H9 (cell line): ENCODE measurements at regions not wholly inside any gene's neighbourhood (a gene's known extent, or its start where the extent isn't known, plus 50 kb on each side); places are given as distances from the start of the nearest gene placed in this dataset.

Experiments
- DNase-seq: peaks from one replicate; pipeline ENCODE4 v3.0.0-alpha.2; 2017
- H2AFZ ChIP-seq: one replicate; pipeline ENCODE4 v1.6.1; 2013; ENCODE audit warnings: mild to moderate bottlenecking, low read length, control low read depth, moderate library complexity
- H2AK5ac ChIP-seq: 2 replicates; pipeline ENCODE4 v1.6.1; 2013; ENCODE audit warnings: low read length, control low read depth, mixed read lengths; ENCODE audit not compliant: insufficient read length
- H2BK120ac ChIP-seq: one replicate; pipeline ENCODE4 v1.6.1; 2013; ENCODE audit warnings: low read depth, mild to moderate bottlenecking, low read length, control low read depth, inconsistent platforms; ENCODE audit not compliant: poor library complexity, severe bottlenecking
- H2BK12ac ChIP-seq: 2 replicates; pipeline ENCODE4 v1.6.1; 2013; ENCODE audit warnings: low read length, control low read depth, mixed read lengths, low read depth; ENCODE audit not compliant: insufficient read length
- H2BK15ac ChIP-seq: 2 replicates; pipeline ENCODE4 v1.6.1; 2013; ENCODE audit warnings: low read depth, low read length, control low read depth
- H2BK20ac ChIP-seq: one replicate; pipeline ENCODE4 v1.6.1; 2013; ENCODE audit warnings: low read depth, mild to moderate bottlenecking, low read length, control low read depth, inconsistent platforms; ENCODE audit not compliant: poor library complexity, severe bottlenecking
- H2BK5ac ChIP-seq: 2 replicates; pipeline ENCODE4 v1.6.1; 2013; ENCODE audit warnings: low read length, control low read depth, mixed read lengths; ENCODE audit not compliant: insufficient read length
- H3K14ac ChIP-seq: 2 replicates; pipeline ENCODE4 v1.6.1; 2013; ENCODE audit warnings: low read length, control low read depth; ENCODE audit not compliant: insufficient read depth
- H3K18ac ChIP-seq: 2 replicates; pipeline ENCODE4 v1.6.1; 2013; ENCODE audit warnings: low read depth, mild to moderate bottlenecking, mixed read lengths, low read length, control low read depth; ENCODE audit not compliant: insufficient read length
- H3K23ac ChIP-seq: 2 replicates; pipeline ENCODE4 v1.6.1; 2013; ENCODE audit warnings: low read length, control low read depth, mixed read lengths, low read depth; ENCODE audit not compliant: insufficient read length
- H3K23me2 ChIP-seq: 2 replicates; pipeline ENCODE4 v1.6.1; 2013; ENCODE audit warnings: low read depth, mild to moderate bottlenecking, mixed read lengths, low read length, control low read depth; ENCODE audit not compliant: insufficient read length, poor library complexity, severe bottlenecking
- H3K27ac ChIP-seq: 2 replicates; pipeline ENCODE4 v1.5.1; 2013; ENCODE audit warnings: low read length, control low read depth, mixed read lengths, low read depth; ENCODE audit not compliant: insufficient read length
- H3K27me3 ChIP-seq: 2 replicates; pipeline ENCODE4 v1.6.1; 2013; ENCODE audit warnings: low read length, control low read depth, inconsistent platforms; ENCODE audit not compliant: insufficient read depth
- H3K4ac ChIP-seq: 2 replicates; pipeline ENCODE4 v1.6.1; 2013; ENCODE audit warnings: low read depth, mild to moderate bottlenecking, control low read depth, inconsistent platforms, low read length, moderate library complexity
- H3K4me1 ChIP-seq: 2 replicates; pipeline ENCODE4 v1.6.1; 2013; ENCODE audit warnings: low read length, control low read depth, inconsistent platforms; ENCODE audit not compliant: insufficient read depth
- H3K4me2 ChIP-seq: 2 replicates; pipeline ENCODE4 v1.6.1; 2013; ENCODE audit warnings: low read length, control low read depth, mixed read lengths; ENCODE audit not compliant: insufficient read length, insufficient read depth
- H3K56ac ChIP-seq: 2 replicates; pipeline ENCODE4 v1.6.1; 2013; ENCODE audit warnings: low read depth, mild to moderate bottlenecking, mixed read lengths, low read length, control low read depth; ENCODE audit not compliant: insufficient read length
- H3K79me1 ChIP-seq: 2 replicates; pipeline ENCODE4 v1.6.1; 2013; ENCODE audit warnings: low read depth, mild to moderate bottlenecking, moderate library complexity, low read length, control low read depth, inconsistent platforms; ENCODE audit not compliant: insufficient read depth, poor library complexity, severe bottlenecking
- H3K79me2 ChIP-seq: 2 replicates; pipeline ENCODE4 v1.6.1; 2013; ENCODE audit warnings: low read length, control low read depth, inconsistent platforms; ENCODE audit not compliant: insufficient read depth
- H3K9ac ChIP-seq: 2 replicates; pipeline ENCODE4 v1.6.1; 2013; ENCODE audit warnings: low read length, control low read depth, mixed read lengths; ENCODE audit not compliant: insufficient read length; ENCODE audit errors: extremely low read depth
- H3K9me3 ChIP-seq: one replicate; pipeline ENCODE4 v1.6.1; 2013; ENCODE audit warnings: low read depth, low read length, inconsistent platforms; ENCODE audit not compliant: control insufficient read depth
- H3T11ph ChIP-seq: one replicate; pipeline ENCODE4 v1.6.1; 2013; ENCODE audit warnings: mild to moderate bottlenecking, low read length, control low read depth, inconsistent platforms
- H4K20me1 ChIP-seq: one replicate; pipeline ENCODE4 v1.6.1; 2013; ENCODE audit not compliant: control insufficient read depth, insufficient read length, insufficient read depth
- H4K5ac ChIP-seq: 2 replicates; pipeline ENCODE4 v1.6.1; 2013; ENCODE audit warnings: low read depth, mild to moderate bottlenecking, mixed read lengths, low read length, control low read depth; ENCODE audit not compliant: insufficient read length
- H4K8ac ChIP-seq: replicated peaks from 2 replicates; pipeline ENCODE4 v1.6.1; 2013; ENCODE audit warnings: low read length, control low read depth, mixed read lengths, low read depth; ENCODE audit not compliant: insufficient read length
- H4K91ac ChIP-seq: 2 replicates; pipeline ENCODE4 v1.6.1; 2013; ENCODE audit warnings: low read depth, mild to moderate bottlenecking, moderate library complexity, mixed read lengths, low read length, control low read depth; ENCODE audit not compliant: insufficient read length
- H3K27ac Mint-ChIP-seq, 3 experiments: 2 replicates in 2 of 3; 3 replicates in 1 of 3; pipeline ENCODE4 v1.8.0; 2020 to 2021; ENCODE audit warnings: mixed read lengths in 3 of 3, mild to moderate bottlenecking in 1 of 3, moderate library complexity in 1 of 3
- H3K27me3 Mint-ChIP-seq: 2 replicates; pipeline ENCODE4 v1.8.0; 2021; ENCODE audit warnings: low read depth, mild to moderate bottlenecking, moderate library complexity, mixed read lengths
- H3K36me3 Mint-ChIP-seq, 3 experiments: 2 replicates in 2 of 3; 3 replicates in 1 of 3; pipeline ENCODE4 v1.8.0; 2020 to 2021; ENCODE audit warnings: low read depth in 3 of 3, mixed read lengths in 3 of 3; ENCODE audit not compliant: insufficient read depth in 1 of 3
- H3K4me1 Mint-ChIP-seq, 2 experiments: 2 replicates each; pipeline ENCODE4 v1.8.0; 2020; ENCODE audit warnings: mixed read lengths in 2 of 2
- H3K4me3 Mint-ChIP-seq, 2 experiments: 2 replicates in 1 of 2; 3 replicates in 1 of 2; pipeline ENCODE4 v1.8.0; 2020 to 2021; ENCODE audit warnings: mild to moderate bottlenecking in 2 of 2, mixed read lengths in 2 of 2, moderate library complexity in 1 of 2
- H3K9me3 Mint-ChIP-seq, 2 experiments: 2 replicates in 1 of 2; 3 replicates in 1 of 2; pipeline ENCODE4 v1.8.0; 2020; ENCODE audit warnings: mild to moderate bottlenecking in 2 of 2, mixed read lengths in 2 of 2, moderate library complexity in 1 of 2
- CTCF ChIP-seq: fragments of 200-600 bp; sonication (generic); conservative IDR thresholded peaks from 3 replicates; pipeline ENCODE4 v1.8.0; 2021; ENCODE audit warnings: antibody characterized with exemption, mild to moderate bottlenecking
- WGBS: extraction: QIAGEN DNeasy Blood & Tissue Kit; methylation state at CpG from one replicate; pipeline ENCODE4 v1.1.7; 2013; ENCODE audit warnings: missing lambda C conversion rate, low lambda C conversion rate, mixed read lengths; ENCODE audit not compliant: insufficient read length; ENCODE audit errors: extremely low coverage; 5-methylcytosine and 5-hydroxymethylcytosine counted together

- H3K79me2 ChIP-seq, result no peaks in the 10 kb centered on the region
- H3K9ac ChIP-seq, result no peak overlapping the region
- H3K4me2 ChIP-seq, result no peak overlapping the region
- no peak overlapping the region for H3T11ph ChIP-seq
- no peak overlapping the region for H4K5ac ChIP-seq
- H2BK20ac ChIP-seq, result no peak overlapping the region
- H3K14ac ChIP-seq, result no peak overlapping the region
- no peaks in the 10 kb centered on the region for H3K9me3 ChIP-seq
- H3K36me3 Mint-ChIP-seq, result no peaks in the 10 kb centered on the region
- H3K9me3 Mint-ChIP-seq, result no peaks in the 10 kb centered on the region; a peak in 1 of 5 replicates
- no CpG with 5 or more reads among the region's 4 CpGs for WGBS
- no peaks in the 10 kb centered on the region; the same call in 1 of the 2 replicates for H3K4me1 ChIP-seq
- no peak for TF ChIP-seq CTCF
- no peak overlapping the region for H2BK12ac ChIP-seq
- H3K23me2 ChIP-seq, result no peaks in the 10 kb centered on the region
- H3K23ac ChIP-seq, result no peak overlapping the region
- H2BK5ac ChIP-seq, result no peak overlapping the region
- H4K91ac ChIP-seq, result no peak overlapping the region
- H3K27ac ChIP-seq, result no peak overlapping the region
- no peak overlapping the region for H3K18ac ChIP-seq
- no peak overlapping the region for H3K4me3 Mint-ChIP-seq
- H4K8ac ChIP-seq, result no peak overlapping the region
- peak overlapping the region in 1 of 3 experiments; percentile 46; a peak in 2 of 7 replicates for H3K27ac Mint-ChIP-seq
- no peaks in the 10 kb centered on the region for H3K27me3 ChIP-seq
- no peaks in the 10 kb centered on the region for H3K79me1 ChIP-seq
- peaks cover 3 to 5% of the 10 kb centered on the region in 2 experiments; a peak in 2 of 4 replicates for H3K4me1 Mint-ChIP-seq
- DNase-seq, result no peak
- no peak overlapping the region for H2BK15ac ChIP-seq
- no peak overlapping the region for H2BK120ac ChIP-seq
- H3K27me3 Mint-ChIP-seq, result no peaks in the 10 kb centered on the region
- no peak overlapping the region for H3K56ac ChIP-seq
- H4K20me1 ChIP-seq, result no peaks in the 10 kb centered on the region
- H3K4ac ChIP-seq, result no peak overlapping the region
- H2AK5ac ChIP-seq, result no peak overlapping the region
- no peak overlapping the region for H2AFZ ChIP-seq
These were observed 235.8 kb downstream of the B3GLCT start for GRCh38 chr13:31435536-31435935.
